Mucosa of descending colon (tissue), 3 donors: ENCODE measurements at regions not wholly inside any gene's neighbourhood (a gene's known extent, or its start where the extent isn't known, plus 50 kb on each side); places are given as distances from the start of the nearest gene placed in this dataset.

Experiments used
- ATAC-seq: fragments of 200-7000 bp; cut with Tn5 transposase; one replicate; pipeline ENCODE4 v1.9.1; 2020; ENCODE audit warnings: mild to moderate bottlenecking, moderate library complexity
- DNase-seq, 3 donors: peaks; one replicate each; pipeline ENCODE4 v3.0.0-alpha.2; 2020
- H3K36me3 ChIP-seq: fragments of 200-600 bp; one replicate; pipeline ENCODE4 v1.8.0; 2021; ENCODE audit warnings: low read depth, mild to moderate bottlenecking
- H3K4me1 ChIP-seq: fragments of 200-600 bp; one replicate; pipeline ENCODE4 v1.8.0; 2021; ENCODE audit warnings: low read depth, mild to moderate bottlenecking
- H3K4me3 ChIP-seq: fragments of 200-600 bp; one replicate; pipeline ENCODE4 v1.8.0; 2021; ENCODE audit warnings: mild to moderate bottlenecking
- H3K9me3 ChIP-seq: fragments of 200-600 bp; one replicate; pipeline ENCODE4 v1.8.0; 2021; ENCODE audit warnings: mild to moderate bottlenecking
- intact Hi-C, 2 donors: fragments of 100-400 bp; cut with DNase I in 1 of 2; cut with micrococcal nuclease in 1 of 2; formaldehyde crosslinking; loops; one replicate each; pipeline versions ENCODE4 v1.11.0 to v1.11.1; 2022; cut with DNase I, micrococcal nuclease
- TF ChIP-seq, protein P1 (sequence below): fragments of 200-600 bp; IDR thresholded peaks from one replicate; pipeline ENCODE4 v1.8.0; 2022; ENCODE audit warnings: antibody characterized with exemption, mild to moderate bottlenecking
- donor health status: DM: no; HTN: no; CAD: no; lungs with moderate emphysema.
- donor health status: DM: no; HTN: no; CAD: no.
- donor health status: DM: no; HTN: yes; CAD: no.

- intact Hi-C loops = no loop called here
- TF ChIP-seq, protein P1, sequence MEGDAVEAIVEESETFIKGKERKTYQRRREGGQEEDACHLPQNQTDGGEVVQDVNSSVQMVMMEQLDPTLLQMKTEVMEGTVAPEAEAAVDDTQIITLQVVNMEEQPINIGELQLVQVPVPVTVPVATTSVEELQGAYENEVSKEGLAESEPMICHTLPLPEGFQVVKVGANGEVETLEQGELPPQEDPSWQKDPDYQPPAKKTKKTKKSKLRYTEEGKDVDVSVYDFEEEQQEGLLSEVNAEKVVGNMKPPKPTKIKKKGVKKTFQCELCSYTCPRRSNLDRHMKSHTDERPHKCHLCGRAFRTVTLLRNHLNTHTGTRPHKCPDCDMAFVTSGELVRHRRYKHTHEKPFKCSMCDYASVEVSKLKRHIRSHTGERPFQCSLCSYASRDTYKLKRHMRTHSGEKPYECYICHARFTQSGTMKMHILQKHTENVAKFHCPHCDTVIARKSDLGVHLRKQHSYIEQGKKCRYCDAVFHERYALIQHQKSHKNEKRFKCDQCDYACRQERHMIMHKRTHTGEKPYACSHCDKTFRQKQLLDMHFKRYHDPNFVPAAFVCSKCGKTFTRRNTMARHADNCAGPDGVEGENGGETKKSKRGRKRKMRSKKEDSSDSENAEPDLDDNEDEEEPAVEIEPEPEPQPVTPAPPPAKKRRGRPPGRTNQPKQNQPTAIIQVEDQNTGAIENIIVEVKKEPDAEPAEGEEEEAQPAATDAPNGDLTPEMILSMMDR = no peak
- DNase-seq (no peak), ATAC-seq (no peak)
- H3K4me1 ChIP-seq = no peaks in the 10 kb centered on the region
- no peak overlapping the region for H3K4me3 ChIP-seq
- H3K36me3 ChIP-seq = no peaks in the 10 kb centered on the region
- no peaks in the 10 kb centered on the region for H3K9me3 ChIP-seq
Observed at GRCh38 chr18:24897461-24897860, 437.0 kb downstream of the HRH4 start.

DNA sequence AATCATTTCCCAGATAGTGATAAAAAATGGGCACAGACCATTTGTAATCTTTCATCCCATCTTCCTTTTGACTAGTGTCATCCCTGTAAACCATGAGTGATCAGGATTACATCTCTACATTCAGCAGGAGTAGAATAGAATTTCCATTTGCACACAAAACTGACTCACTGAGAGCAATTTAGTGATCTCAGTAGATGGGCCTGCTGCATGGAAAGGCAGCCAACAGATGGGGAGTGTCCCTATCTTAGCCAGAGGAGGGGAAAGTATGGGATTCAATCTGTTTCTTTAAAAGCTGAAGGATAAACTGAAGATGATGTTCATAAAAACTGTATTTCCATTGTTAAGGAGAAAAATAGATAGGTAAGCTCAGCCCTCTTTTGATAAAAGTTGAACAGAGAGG, 441.7 kb downstream of the ZNF521 start:
- intact Hi-C loops = no loop called here
- no peak for ATAC-seq
- Histone ChIP-seq H3K4me1 (no peaks in the 10 kb centered on the region), H3K9me3 (no peaks in the 10 kb centered on the region), H3K36me3 (no peaks in the 10 kb centered on the region), H3K4me3 (no peak overlapping the region)
- TF ChIP-seq, protein P1 = no peak
- no peak for DNase-seq

DNA sequence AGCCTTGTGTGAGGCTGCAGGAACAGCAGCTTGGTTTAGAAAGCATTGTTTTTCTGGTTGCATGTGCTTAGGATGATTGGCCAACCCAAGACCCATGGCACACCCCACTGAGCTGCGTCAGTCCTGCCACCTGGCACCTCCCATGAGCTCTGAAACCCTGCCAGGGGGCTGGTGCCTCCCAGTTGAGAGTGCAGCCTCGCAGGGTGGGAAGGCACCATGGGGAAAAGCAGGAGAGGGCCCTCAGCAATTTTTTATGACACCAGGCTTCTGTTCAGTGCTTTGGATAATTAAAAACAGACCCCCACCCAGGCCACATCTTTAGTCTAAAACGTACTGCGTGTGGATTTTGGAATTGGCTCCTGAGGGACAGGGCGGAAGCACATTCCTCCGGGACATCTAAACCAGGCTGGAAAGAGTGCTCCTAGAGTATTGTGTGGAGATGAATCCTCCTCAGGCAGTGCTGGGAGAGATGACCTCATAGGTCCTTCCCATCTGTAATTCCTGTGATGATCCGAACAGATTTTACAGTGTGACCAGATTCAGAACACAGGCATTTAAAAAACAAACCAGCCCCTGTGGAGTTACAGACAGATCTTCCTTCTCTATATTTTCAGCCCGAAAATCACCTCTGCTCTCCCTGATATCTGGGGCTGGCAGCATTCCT, 438.3 kb downstream of the ZNF521 start:
- TF ChIP-seq, protein P1 = no peak
- ATAC-seq = peak; percentile 23
- peaks cover 3% of the 10 kb centered on the region for H3K4me1 ChIP-seq
- intact Hi-C loops = no loop called here
- no peaks in the 10 kb centered on the region for H3K9me3 ChIP-seq
- no peaks in the 10 kb centered on the region for H3K36me3 ChIP-seq
- DNase-seq = no peak
- H3K4me3 ChIP-seq = no peak overlapping the region

- TF ChIP-seq, protein P1 = no peak
- no peak overlapping the region for H3K4me3 ChIP-seq
- ATAC-seq (peak; percentile 18), DNase-seq (no peak)
- intact Hi-C loops = no loop called here
- peaks cover 3% of the 10 kb centered on the region for H3K4me1 ChIP-seq
- H3K9me3 ChIP-seq = no peaks in the 10 kb centered on the region
- no peaks in the 10 kb centered on the region for H3K36me3 ChIP-seq
Observed at GRCh38 chr18:24914171-24914525, 437.8 kb downstream of the ZNF521 start.

DNA sequence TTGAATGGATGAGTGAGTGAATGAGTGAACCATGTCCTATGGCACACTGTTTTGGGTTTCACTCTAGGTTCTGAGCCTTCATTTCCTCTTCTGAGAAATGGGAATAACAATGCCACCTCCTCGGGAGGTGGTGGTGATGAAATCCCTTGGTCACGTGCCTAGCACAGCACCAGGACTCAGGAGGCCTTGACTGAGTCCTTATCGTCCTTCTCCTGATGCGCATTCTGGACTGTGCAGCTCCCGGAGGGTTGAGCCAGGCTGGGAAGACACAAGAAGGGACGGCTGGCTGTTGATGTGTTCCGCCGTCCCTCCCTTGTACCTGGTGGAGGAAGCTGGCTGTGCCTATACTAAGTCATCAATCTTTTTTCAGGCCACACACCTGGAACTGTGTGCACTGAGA, 437.3 kb downstream of the ZNF521 start:
- H3K4me1 ChIP-seq = peaks cover 3% of the 10 kb centered on the region

More for the DNA sequence above, 437.3 kb downstream of the ZNF521 start:
- intact Hi-C loops = no loop called here
- H3K36me3 ChIP-seq = no peaks in the 10 kb centered on the region
- TF ChIP-seq, protein P1 = no peak
- H3K4me3 ChIP-seq = no peak overlapping the region
- no peak for ATAC-seq
- DNase-seq = no peak
- H3K9me3 ChIP-seq = no peaks in the 10 kb centered on the region
